Activated CD4-positive, alpha-beta memory T cell treated with anti-CD3 and anti-CD28 coated beads, Interleukin-2, amount 10 ng/mL, durations not matched to agents 7 days and 5 days (primary cell): ENCODE measurements at regions not wholly inside any gene's neighbourhood (a gene's known extent, or its start where the extent isn't known, plus 50 kb on each side); places are given as distances from the start of the nearest gene placed in this dataset.
"Not testable (repeated sequence)": the region's sequence is repeated elsewhere in the genome, so short reads cannot be mapped to it uniquely, and the experiment has no call there.

Experiments
- CTCF ChIA-PET: fragments of 350-600 bp; sonication (Branson Sonifier 250); formaldehyde crosslinking; loops from one replicate; lab custom pipeline; 2021; ENCODE audit warnings: antibody characterized with exemption, inconsistent platforms; lab: Charles Lee
- POLR2A ChIA-PET: fragments of 350-600 bp; sonication (Branson Sonifier 250); formaldehyde crosslinking; loops from one replicate; lab custom pipeline; 2021; ENCODE audit warnings: antibody characterized with exemption; lab: Charles Lee
- DNase-seq: peaks from one replicate; pipeline ENCODE4 v3.0.0-alpha.2; 2020
- H3K27ac Mint-ChIP-seq: one replicate; pipeline ENCODE4 v1.8.0; 2021; ENCODE audit warnings: mild to moderate bottlenecking, mixed read lengths
- H3K27me3 Mint-ChIP-seq: one replicate; pipeline ENCODE4 v1.8.0; 2021; ENCODE audit warnings: mixed read lengths
- H3K36me3 Mint-ChIP-seq: one replicate; pipeline ENCODE4 v1.8.0; 2021; ENCODE audit warnings: low read depth, mixed read lengths
- H3K4me1 Mint-ChIP-seq: one replicate; pipeline ENCODE4 v1.8.0; 2021; ENCODE audit warnings: mixed read lengths
- H3K4me3 Mint-ChIP-seq: one replicate; pipeline ENCODE4 v1.8.0; 2021; ENCODE audit warnings: mild to moderate bottlenecking, mixed read lengths
- H3K9me3 Mint-ChIP-seq: one replicate; pipeline ENCODE4 v1.8.0; 2021; ENCODE audit warnings: mixed read lengths

DNA sequence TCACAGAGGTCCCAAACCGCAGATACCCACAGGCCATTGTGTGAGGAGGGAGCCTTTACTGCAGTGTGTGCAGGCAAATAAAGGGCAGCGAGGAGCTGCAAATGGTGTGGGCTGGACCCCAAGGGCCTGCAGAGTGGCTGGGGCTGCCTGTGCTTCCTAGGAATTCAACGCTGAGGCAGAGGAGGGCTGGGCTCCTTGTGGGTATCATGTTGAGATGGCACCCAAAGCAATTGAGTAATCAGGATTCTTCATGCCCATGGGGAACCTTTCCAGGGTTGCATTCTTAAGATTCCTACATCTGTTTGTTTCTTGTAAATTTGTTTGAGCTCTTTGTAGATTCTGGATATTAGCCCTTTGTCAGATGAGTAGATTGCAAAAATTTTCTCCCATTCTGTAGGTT lies 85.4 kb upstream of the LIPC start:
- H3K27me3 Mint-ChIP-seq: peaks cover 7% of the 10 kb centered on the region
- peaks cover 2% of the 10 kb centered on the region for H3K9me3 Mint-ChIP-seq
- ChIA-PET CTCF (no interaction called here), POLR2A (no interaction called here)
- no peak overlapping the region for H3K27ac Mint-ChIP-seq
- H3K36me3 Mint-ChIP-seq: no peaks in the 10 kb centered on the region
- DNase-seq: no peak
- H3K4me1 Mint-ChIP-seq: peaks cover 4% of the 10 kb centered on the region
- H3K4me3 Mint-ChIP-seq: no peak overlapping the region

DNA sequence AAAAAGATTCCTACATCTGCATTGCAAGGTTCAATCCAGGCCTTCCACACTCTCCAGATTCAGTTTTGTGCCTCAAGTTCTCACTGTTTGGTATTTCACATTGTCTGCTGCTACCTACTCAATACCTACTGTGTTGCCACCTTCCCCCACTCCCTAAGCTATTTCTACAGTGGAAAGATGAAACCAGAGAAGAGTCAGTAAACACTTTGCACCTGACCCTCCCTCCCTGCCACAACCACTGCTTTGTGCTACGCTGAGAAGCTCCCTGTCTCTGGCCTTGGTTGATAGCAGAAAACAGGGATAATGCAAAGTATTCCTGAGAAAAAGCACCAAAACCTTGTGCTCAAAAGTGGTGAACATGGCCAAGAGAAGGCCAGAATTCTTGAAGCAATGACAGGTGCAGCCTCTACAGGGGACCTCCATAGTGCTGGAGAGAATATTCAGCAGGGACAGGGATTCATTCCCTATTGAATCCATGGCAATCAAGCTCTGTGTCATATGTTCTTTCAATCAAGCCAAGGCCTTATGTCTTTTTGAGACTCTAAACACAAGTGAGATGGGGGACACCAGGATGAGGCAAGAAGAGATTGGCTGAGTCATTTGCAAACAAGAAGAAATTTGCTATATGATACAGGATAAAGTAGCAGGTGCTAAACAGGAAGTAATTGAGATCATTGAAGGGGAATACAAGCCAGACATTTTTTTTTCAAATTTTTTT lies 83.5 kb upstream of the LIPC start:
- Mint-ChIP-seq H3K27ac (no peak overlapping the region), H3K27me3 (peaks cover 6% of the 10 kb centered on the region), H3K9me3 (peaks cover 4% of the 10 kb centered on the region), H3K4me3 (no peak overlapping the region), H3K4me1 (peaks cover 9% of the 10 kb centered on the region), H3K36me3 (no peaks in the 10 kb centered on the region)
- POLR2A ChIA-PET: no interaction called here
- CTCF ChIA-PET: no interaction called here
- no peak for DNase-seq

DNA sequence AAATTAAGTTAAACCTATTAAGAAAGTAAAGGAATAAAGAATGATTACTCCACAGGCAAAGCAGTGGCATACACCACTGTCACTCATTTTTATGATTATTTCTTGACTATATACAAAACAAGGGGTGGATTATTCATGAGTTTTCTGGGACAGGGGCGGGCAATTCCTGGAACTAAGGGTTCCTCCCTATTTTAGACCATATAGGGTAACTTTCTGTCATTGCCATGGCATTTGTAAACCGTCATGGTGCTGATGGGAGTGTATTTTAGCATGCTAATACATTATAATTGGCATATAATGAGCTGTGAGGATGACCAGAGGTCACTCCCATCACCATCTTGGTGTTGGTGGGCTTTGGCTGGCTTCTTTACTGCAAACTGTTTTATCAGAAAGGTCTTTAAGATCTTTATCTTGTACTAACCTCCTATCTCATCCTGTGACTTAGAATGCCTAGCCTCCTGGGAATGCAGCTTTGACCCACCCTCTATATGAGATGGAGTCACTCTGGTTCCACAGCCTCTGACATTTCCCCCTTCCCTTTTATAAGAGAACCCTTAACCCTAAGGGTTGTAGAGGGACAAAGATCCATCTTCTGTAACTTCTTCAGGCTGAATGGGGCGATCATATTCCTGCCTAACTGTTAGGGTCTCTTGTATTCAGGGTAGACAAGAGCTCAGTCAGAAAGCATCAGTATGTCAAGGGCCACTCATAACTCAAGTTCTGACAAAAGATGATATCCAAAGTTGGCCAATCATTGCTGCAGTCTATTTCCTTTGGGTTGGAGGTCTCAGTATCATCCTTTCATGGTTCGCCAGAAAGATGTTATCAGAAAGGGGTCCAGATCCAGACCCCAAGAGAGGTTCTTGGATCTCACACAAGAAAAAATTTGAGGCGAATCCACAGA lies 79.5 kb upstream of the LIPC start:
- Mint-ChIP-seq H3K4me1 (peaks cover 9% of the 10 kb centered on the region), H3K36me3 (no peaks in the 10 kb centered on the region), H3K27ac (no peak overlapping the region), H3K9me3 (peaks cover 4% of the 10 kb centered on the region), H3K4me3 (no peak overlapping the region), H3K27me3 (peaks cover 8% of the 10 kb centered on the region)
- POLR2A ChIA-PET: no interaction called here
- DNase-seq: no peak
- CTCF ChIA-PET: no interaction called here

DNA sequence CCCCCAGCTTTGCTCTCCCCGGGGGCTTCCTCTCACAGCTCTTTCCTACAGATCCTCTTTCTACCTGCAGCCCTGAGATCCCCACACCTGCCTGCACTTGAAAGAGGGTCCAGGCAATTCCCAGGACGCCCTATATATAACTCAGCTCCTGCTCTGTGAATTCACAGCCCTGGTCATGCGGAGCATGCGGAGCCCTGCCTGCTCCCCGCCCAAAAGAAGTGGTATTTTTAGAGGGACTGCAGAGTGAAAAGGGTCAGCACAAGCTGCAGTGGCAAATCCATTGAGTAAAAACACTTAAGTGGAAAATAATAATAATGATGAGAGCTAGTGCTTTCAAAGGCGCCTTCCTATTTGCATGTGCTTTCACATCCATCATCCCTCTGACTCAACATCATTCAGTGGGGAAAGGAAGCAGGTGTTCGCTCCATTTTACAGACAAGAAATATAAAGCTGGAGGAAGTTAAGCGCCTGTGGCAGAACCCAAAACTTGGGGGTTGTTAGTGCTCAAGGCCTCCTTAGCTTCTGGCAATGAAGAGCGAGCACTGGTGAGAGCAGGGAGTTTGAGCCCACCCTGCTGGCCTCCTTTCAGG lies 76.3 kb upstream of the LIPC start:
- POLR2A ChIA-PET: no interaction called here
- H3K36me3 Mint-ChIP-seq: no peaks in the 10 kb centered on the region
- no peak overlapping the region for H3K4me3 Mint-ChIP-seq
- H3K27me3 Mint-ChIP-seq: peaks cover 8% of the 10 kb centered on the region
- H3K27ac Mint-ChIP-seq: no peak overlapping the region
- peaks cover 3% of the 10 kb centered on the region for H3K9me3 Mint-ChIP-seq
- H3K4me1 Mint-ChIP-seq: peaks cover 14% of the 10 kb centered on the region
- no peak for DNase-seq
- CTCF ChIA-PET: no interaction called here

DNA sequence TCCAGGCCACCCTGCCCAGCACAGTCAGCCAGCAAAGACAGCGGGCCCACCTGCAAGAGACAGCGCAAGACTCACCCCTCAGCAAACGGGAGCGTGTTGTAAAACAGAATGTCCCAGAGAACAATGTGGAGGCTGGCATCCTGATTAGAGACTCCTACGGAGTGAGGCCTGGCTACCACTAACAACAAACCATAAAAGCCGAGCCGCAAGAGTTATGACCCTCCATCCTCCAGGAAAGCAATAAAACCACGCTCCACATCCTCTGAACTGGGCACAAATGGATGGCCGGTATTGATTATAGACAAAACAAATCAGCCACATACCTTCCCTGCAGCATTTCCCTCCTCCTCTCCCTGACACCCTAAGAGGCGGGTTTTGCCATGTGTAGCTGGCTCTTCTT lies 75.8 kb upstream of the LIPC start:
- POLR2A ChIA-PET: no interaction called here
- H3K4me3 Mint-ChIP-seq: no peak overlapping the region

DNA sequence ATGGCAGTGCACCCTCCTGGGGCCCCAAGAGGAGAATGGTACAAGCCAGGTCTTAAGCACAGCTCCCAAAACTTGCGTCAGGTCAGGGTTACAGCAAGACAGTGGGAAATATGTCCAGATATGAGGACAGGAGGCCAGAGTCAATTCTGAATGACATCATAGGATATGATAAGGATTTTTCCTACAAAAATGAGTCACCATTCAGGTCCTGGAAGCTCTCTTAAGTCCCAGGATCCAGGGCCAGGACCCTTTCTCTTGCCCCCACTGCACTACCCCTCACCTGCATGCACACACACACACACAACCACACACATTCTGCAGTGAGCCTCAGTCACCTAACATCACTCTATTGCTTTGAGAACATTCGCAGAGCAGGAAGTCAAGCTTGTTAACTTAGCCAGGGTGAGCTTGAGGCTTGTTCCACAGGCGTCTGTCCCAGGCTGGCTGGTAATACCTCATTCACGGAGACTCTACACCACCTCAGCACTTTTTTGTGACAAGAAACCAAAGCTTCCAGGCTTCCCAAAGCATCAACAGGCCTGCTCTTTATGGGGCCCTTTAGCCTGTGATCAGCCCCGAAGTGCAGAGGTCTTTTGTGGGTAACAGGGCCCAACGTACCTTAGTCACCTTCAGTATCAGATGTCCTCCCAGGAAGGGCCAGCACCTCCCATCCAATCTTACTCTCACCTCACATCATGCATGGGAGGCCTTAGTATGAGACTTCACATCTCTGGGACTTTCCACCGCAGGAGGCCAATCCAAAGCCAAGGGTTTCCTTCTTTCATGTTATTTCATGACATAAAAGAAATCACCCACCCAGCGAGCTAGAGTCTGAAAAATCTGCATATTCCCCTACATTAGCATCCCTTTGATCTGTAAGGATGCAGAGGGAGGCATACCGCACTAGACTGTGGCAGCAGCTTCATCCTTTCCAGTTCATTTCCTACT lies 74.0 kb upstream of the LIPC start:
- Mint-ChIP-seq H3K27ac (no peak overlapping the region), H3K27me3 (peaks cover 4% of the 10 kb centered on the region), H3K4me3 (no peak overlapping the region), H3K36me3 (no peaks in the 10 kb centered on the region), H3K9me3 (no peaks in the 10 kb centered on the region), H3K4me1 (peaks cover 15% of the 10 kb centered on the region)
- CTCF ChIA-PET: no interaction called here
- POLR2A ChIA-PET: no interaction called here
- no peak for DNase-seq

More for the DNA sequence above, 75.8 kb upstream of the LIPC start:
- Mint-ChIP-seq H3K9me3 (peaks cover 3% of the 10 kb centered on the region), H3K36me3 (no peaks in the 10 kb centered on the region), H3K4me1 (peaks cover 14% of the 10 kb centered on the region), H3K27ac (no peak overlapping the region), H3K27me3 (peaks cover 6% of the 10 kb centered on the region)
- no peak for DNase-seq
- CTCF ChIA-PET: no interaction called here

DNA sequence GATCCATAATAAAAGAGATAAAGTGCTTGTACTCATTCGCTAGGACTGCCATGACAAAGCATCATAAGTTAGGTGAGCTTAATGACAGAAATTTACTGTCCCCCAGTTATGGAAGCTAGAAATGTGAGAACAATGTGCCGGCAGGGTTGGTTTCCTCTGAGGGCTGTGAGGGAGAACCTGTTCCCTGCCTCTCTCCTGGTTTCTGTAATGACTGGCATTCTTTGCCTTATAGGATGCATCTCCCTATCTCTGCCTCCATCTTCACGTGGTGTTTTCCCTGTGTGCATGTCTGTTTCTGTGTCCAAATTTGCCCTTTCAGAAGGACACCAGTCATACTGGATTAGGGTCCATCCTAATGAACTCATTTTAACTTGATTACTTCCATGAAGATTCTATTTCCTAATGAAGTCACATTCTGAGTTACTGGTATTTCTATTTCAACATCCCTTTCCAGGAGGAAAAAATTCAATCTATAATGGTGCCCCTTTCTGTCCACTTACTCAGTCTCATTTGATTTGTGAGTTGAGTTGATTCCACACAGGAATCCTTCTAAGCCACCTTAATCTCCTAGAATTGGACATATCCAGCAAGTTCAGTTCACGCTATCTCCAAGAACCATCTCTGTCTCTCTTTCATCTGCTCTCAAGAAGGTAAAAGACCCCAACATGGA lies 71.2 kb upstream of the LIPC start:
- H3K9me3 Mint-ChIP-seq: peaks cover 2% of the 10 kb centered on the region
- H3K27ac Mint-ChIP-seq: no peak overlapping the region
- peaks cover 23% of the 10 kb centered on the region for H3K4me1 Mint-ChIP-seq
- CTCF ChIA-PET: no interaction called here
- no peak for DNase-seq
- H3K27me3 Mint-ChIP-seq: peaks cover 13% of the 10 kb centered on the region
- H3K4me3 Mint-ChIP-seq: no peak overlapping the region
- POLR2A ChIA-PET: interaction anchor here (0.9 kb wide), 1 partner anchor 13 kb away, joined by 3 read pairs; no protein-coding TSS in a partner anchor
- H3K36me3 Mint-ChIP-seq: no peaks in the 10 kb centered on the region

DNA sequence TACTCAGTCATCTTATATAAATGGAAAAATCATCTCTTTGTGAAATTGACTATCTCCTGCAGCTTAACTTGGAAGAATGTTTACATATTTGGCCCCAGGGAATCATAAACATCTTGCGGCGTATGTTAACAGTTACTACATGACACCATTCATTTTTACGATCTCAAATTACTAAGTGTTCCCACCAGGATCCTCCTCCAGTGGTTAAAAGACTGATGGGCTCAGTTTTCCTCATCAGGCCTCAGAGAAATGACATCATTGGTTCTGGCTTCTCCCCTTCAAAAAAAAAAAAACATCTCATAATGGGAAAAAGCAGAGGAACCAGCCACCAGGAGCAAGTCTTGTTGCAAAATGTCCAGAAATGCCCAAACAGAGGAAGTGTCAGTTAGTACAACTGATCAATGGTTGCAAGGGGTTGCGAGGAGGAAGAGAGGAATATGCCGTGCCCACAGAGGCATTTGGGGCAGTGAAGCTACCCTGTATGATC lies 70.5 kb upstream of the LIPC start:
- H3K27me3 Mint-ChIP-seq: peaks cover 19% of the 10 kb centered on the region
- H3K36me3 Mint-ChIP-seq: no peaks in the 10 kb centered on the region
- ChIA-PET POLR2A (interaction anchor here (0.9 kb wide), 1 partner anchor 12 kb away, joined by 3 read pairs; no protein-coding TSS in a partner anchor), CTCF (no interaction called here)
- no peak overlapping the region for H3K27ac Mint-ChIP-seq
- no peak overlapping the region for H3K4me3 Mint-ChIP-seq
- no peak for DNase-seq
- H3K9me3 Mint-ChIP-seq: peaks cover 2% of the 10 kb centered on the region
- H3K4me1 Mint-ChIP-seq: peaks cover 23% of the 10 kb centered on the region

DNA sequence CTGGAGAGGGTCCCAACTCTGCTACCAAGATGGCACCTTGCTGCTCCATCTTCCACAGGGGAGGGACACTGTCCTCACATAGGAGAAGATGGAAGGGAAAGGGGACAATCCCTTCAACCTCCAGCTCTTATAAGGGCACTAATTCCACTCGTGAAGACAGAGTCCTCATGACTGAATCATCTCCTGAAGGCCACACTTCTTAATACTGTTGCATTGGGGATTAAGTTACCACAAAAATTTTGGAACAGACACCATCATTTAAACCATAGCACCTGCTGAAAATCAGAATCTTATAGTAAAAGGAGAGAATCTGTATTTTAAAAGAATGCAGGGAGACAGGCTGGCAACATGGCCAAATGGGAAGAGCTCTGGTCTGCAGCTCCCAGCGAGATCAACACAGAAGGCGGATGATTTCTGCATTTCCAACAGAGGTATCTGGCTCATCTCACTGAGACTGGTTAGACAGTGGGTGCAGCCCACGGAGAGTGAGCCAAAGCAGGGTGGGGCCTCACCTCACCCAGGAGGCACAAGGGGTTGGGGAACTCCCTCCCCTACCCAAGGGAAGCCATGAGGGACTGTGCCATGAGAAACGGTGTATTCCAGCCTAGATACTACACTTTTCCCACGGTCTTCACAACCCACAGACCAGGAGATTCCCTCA lies 69.4 kb upstream of the LIPC start:
- Mint-ChIP-seq H3K4me3 (no peak overlapping the region), H3K27me3 (peaks cover 19% of the 10 kb centered on the region), H3K9me3 (peaks cover 2% of the 10 kb centered on the region), H3K4me1 (peaks cover 23% of the 10 kb centered on the region), H3K36me3 (no peaks in the 10 kb centered on the region), H3K27ac (no peak overlapping the region)
- ChIA-PET CTCF (interaction anchor here (1.2 kb wide), 1 partner anchor 134 kb away, joined by 3 read pairs; no protein-coding TSS in a partner anchor), POLR2A (no interaction called here)
- DNase-seq: no peak

DNA sequence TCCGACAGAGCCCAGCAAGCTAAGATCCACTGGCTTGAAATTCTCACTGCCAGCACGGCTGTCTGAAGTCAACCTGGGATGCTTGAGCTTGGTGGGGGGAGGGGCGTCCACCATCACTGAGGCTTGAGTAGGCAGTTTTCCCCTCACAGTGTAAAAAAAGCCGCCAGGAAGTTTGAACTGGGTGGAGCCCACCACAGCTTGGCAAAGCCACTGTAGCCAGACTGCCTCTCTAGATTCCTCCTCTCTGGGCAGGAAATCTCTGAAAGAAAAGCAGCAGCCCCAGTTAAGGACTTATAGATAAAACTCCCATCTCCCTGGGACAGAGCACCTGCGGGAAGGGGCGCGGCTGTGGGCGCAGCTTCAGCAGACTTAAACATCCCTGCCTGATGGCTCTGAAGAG lies 68.7 kb upstream of the LIPC start:
- Mint-ChIP-seq H3K4me1 (peaks cover 17% of the 10 kb centered on the region), H3K27me3 (peaks cover 19% of the 10 kb centered on the region)
- DNase-seq, H3K27ac Mint-ChIP-seq, H3K9me3 Mint-ChIP-seq, H3K4me3 Mint-ChIP-seq, H3K36me3 Mint-ChIP-seq, POLR2A ChIA-PET, CTCF ChIA-PET: not testable (repeated sequence)

DNA sequence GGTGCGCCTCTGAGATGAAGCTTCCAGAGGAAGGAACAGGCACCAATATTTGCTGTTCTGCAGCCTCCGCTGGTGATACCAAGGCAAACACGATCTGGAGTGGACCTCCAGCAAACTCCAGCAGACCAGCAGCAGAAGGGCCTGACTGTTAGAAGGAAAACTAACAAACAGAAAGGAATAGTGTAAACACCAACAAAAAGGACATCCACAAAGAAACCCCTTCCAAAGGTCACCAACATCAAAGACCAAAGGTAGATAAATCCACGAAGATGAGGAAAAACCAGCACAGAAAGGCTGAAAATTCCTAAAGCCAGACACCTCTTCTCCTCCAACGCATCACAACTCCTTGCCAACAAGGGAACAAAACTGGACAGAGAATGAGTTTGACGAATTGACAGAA lies 68.1 kb upstream of the LIPC start:
- H3K9me3 Mint-ChIP-seq, H3K27ac Mint-ChIP-seq, H3K4me3 Mint-ChIP-seq, H3K36me3 Mint-ChIP-seq, CTCF ChIA-PET, DNase-seq, POLR2A ChIA-PET: not testable (repeated sequence)
- H3K4me1 Mint-ChIP-seq: peaks cover 14% of the 10 kb centered on the region
- peaks cover 19% of the 10 kb centered on the region for H3K27me3 Mint-ChIP-seq
